ENCODE measurements at regions not wholly inside any gene's neighbourhood (a gene's known extent, or its start where the extent isn't known, plus 50 kb on each side); places are given as distances from the start of the nearest gene placed in this dataset.

GRCh38 chr7:146008293-146008692, 108.3 kb upstream of the CNTNAP2 start:
- no peak overlapping the region for H3K4me3 ChIP-seq (ENCODE audit: low read depth, low read length)
- in situ Hi-C loops (cut with HindIII; ENCODE audit: low sequenced_read_pairs) = no loop called here
- no peak for TF ChIP-seq CTCF (IDR thresholded peaks at IDR 0.05; ENCODE audit: low read depth, low read length, missing control alignments)
- no peak for DNase-seq (ENCODE audit: low read depth)

DNA sequence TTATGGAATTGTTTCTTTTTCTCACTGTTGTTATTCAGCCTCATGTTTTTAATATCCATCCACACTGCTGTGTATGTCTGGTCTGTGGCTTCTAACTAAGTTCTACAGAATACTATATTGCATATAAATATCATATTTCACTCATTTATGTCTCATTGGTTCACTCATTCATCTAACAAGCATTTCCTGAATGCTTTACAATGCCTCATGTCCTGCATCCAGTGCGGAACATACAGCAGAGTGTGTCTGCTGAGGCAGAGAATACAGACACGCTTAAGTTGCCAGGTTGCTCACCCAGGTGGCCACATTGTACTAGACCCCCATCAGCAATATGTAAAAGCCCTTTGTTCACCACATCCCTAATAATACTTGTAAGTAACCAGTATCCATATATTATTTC, 111.8 kb upstream of the CNTNAP2 start:
- no peak for TF ChIP-seq CTCF (IDR thresholded peaks at IDR 0.05; ENCODE audit: low read depth, low read length, missing control alignments)
- in situ Hi-C loops (cut with HindIII; ENCODE audit: low sequenced_read_pairs) = no loop called here
- DNase-seq (ENCODE audit: low read depth) = no peak
- H3K4me3 ChIP-seq (ENCODE audit: low read depth, low read length) = no peak overlapping the region

DNA sequence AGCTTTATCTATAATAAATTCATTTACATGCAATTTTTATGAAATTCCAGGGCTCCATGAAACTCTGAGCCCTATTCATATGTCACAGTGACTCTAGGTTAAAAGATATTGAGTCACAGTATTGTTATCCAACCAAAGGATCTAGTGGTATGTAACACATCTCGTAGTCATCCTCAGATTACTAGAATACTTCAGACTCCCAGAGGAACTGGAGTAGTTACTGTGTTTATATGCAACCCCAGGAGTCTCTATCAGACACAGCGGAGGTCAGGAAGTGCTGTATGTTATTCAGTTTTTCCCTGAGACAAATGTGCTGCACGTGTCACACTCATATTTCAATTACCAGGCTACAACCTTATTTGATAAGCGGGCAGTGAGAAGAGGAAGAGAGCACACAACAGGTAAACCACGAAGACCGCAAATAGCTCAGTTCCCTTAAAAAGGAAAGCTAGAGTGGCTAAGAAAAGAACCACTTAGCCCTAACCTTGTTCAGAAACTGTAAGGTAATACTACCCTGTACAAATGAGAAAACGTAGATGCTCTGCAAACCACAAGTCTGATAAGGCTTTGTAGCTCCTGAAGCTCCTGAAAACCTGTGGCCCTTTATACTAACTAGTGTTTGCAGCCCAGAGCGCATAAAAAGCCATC, 114.0 kb upstream of the CNTNAP2 start:
- H3K4me3 ChIP-seq (ENCODE audit: low read depth, low read length) = no peak overlapping the region
- no peak for TF ChIP-seq CTCF (IDR thresholded peaks at IDR 0.05; ENCODE audit: low read depth, low read length, missing control alignments)
- in situ Hi-C loops (cut with HindIII; ENCODE audit: low sequenced_read_pairs) = no loop called here
- DNase-seq (ENCODE audit: low read depth) = no peak

- in situ Hi-C loops (cut with HindIII; ENCODE audit: low sequenced_read_pairs) = no loop called here
- TF ChIP-seq CTCF (IDR thresholded peaks at IDR 0.05; ENCODE audit: low read depth, low read length, missing control alignments) = no peak
- DNase-seq (ENCODE audit: low read depth) = no peak
- H3K4me3 ChIP-seq (ENCODE audit: low read depth, low read length) = no peak overlapping the region
Observed at GRCh38 chr7:146002008-146002407, 114.6 kb upstream of the CNTNAP2 start.

DNA sequence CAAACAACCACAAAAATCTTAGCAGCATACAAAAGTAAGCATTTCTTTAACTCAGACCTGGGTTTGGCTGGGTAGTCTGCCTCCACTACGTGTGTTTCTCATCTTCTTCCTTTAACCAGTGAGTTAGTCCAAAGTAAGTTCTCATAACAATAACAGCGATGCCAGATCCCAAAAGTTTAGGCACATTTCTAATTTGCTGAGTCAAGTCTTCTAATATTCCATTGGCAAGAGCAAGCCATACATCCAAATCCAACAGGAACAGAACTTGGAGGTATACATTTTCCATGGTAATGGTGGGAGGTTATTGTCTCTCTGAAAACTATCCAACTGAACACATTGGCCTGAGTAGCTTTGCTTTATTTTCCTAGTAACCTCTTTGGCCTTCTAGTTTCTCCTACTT, 115.7 kb upstream of the CNTNAP2 start:
- H3K4me3 ChIP-seq (ENCODE audit: low read depth, low read length) = no peak overlapping the region
- DNase-seq (ENCODE audit: low read depth) = no peak
- TF ChIP-seq CTCF (IDR thresholded peaks at IDR 0.05; ENCODE audit: low read depth, low read length, missing control alignments) = no peak
- in situ Hi-C loops (cut with HindIII; ENCODE audit: low sequenced_read_pairs) = no loop called here

DNA sequence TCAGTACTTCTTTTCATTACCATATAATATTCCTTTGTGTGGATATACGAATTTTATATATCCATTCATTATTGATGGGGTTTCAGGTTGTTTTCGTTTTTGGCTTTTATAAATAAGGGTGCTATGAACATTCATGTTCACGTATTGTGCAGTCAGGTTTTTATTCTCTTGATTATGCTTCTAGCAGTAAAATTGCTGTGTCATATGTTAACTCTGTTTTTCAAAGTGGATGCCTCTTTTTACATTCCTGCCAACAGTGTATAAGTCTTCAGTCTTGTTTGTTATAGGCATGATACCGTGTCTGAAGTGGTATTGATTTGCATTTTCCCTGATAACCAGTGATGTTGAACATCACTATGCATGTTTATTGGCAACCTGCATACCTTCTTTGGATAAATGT, 127.1 kb upstream of the CNTNAP2 start:
- no peak for DNase-seq (ENCODE audit: low read depth)
- TF ChIP-seq CTCF (IDR thresholded peaks at IDR 0.05; ENCODE audit: low read depth, low read length, missing control alignments) = no peak
- no peak overlapping the region for H3K4me3 ChIP-seq (ENCODE audit: low read depth, low read length)
- in situ Hi-C loops (cut with HindIII; ENCODE audit: low sequenced_read_pairs) = no loop called here

All from astrocyte of the cerebellum (primary cell).